Activated CD4-positive, alpha-beta T cell treated with anti-CD3 and anti-CD28 coated beads, Interleukin-2, amount 10 ng/mL, durations not matched to agents 24 days and 14 days (primary cell): ENCODE measurements at regions not wholly inside any gene's neighbourhood (a gene's known extent, or its start where the extent isn't known, plus 50 kb on each side); places are given as distances from the start of the nearest gene placed in this dataset.

ENCODE experiments used
- DNase-seq: peaks from one replicate; pipeline ENCODE4 v3.0.0; 2022
- H3K27ac Mint-ChIP-seq: one replicate; pipeline ENCODE4 v1.8.0; 2022; ENCODE audit warnings: mild to moderate bottlenecking, mixed read lengths
- H3K27me3 Mint-ChIP-seq: one replicate; pipeline ENCODE4 v1.8.0; 2022; ENCODE audit warnings: mixed read lengths
- H3K36me3 Mint-ChIP-seq: one replicate; pipeline ENCODE4 v1.8.0; 2022; ENCODE audit warnings: low read depth, mild to moderate bottlenecking, mixed read lengths
- H3K4me1 Mint-ChIP-seq: one replicate; pipeline ENCODE4 v1.8.0; 2021; ENCODE audit warnings: mixed read lengths
- H3K4me3 Mint-ChIP-seq: one replicate; pipeline ENCODE4 v1.8.0; 2022; ENCODE audit warnings: mild to moderate bottlenecking, moderate library complexity, mixed read lengths
- H3K9me3 Mint-ChIP-seq: one replicate; pipeline ENCODE4 v1.8.0; 2021; ENCODE audit warnings: mixed read lengths
- intact Hi-C: fragments of 100-400 bp; cut with micrococcal nuclease; formaldehyde crosslinking; loops from one replicate; pipeline ENCODE4 v1.15.1; 2023

DNA sequence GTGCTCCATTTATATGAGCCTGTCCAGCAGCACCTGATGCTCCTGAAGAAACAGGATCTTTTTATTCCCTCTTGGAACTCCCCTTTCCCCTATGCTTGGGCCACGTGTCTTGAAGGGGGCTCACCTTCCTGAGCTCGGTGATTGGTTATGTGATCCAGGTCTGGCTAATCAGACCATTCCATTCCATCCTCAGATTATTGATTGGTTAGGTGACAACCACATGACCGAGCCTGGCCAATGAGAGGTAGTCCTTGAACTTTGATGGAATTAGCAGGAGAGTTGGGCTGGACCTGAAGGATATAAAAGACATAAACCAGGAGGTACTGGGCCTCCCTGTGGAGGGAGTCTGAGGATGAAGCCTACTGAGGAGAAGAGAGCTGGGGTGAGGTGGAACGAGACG is 216.6 kb upstream of the LHX5 start:
- Mint-ChIP-seq H3K4me3 (no peak overlapping the region), H3K4me1 (no peaks in the 10 kb centered on the region), H3K27me3 (no peaks in the 10 kb centered on the region), H3K36me3 (no peaks in the 10 kb centered on the region), H3K27ac (no peak overlapping the region), H3K9me3 (no peaks in the 10 kb centered on the region)
- DNase-seq = no peak
- intact Hi-C loops = no loop called here

DNA sequence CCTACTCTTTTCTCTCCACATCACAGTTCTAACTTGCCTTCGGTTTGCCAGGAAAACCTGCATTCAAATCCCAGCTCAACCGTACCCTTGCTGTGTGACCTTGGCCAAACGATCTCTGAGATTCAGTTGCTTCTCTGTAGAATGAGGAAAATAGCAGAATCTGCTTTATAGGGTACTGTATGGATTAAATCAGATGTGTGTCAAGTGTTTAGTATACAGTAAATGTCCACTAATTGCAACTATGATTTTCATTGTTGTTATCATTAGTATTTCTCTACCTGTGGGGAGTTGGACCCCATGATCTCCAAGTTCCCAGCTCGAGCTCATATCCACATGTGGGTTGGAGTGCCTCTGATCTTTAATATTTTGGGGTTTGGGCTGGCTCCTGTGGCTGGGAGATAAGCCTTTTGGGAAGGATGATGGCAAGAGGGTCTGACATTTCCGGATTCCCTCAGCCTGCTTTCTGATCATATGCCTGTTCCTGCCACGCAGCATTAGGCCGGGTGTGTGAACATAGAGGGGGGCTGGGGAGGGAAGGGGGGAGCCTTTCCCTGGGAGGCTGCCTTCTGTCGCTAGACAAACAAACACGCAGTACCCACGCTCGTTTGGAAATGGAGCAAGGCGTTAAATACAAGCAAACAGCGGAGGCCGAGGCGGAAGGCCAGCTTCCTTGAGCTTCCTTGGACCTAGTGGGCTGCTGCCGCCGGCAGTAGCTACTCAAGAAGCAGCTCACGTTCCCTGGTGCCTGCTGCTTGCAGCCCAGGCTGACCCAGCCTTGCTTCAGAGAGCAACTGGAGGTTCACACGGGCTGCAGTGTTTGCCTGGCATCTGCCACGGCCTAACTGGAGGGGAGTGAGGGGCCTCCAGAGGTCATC is 213.5 kb upstream of the LHX5 start:
- Mint-ChIP-seq H3K4me1 (no peaks in the 10 kb centered on the region), H3K4me3 (no peak overlapping the region), H3K27me3 (no peaks in the 10 kb centered on the region), H3K27ac (no peak overlapping the region), H3K36me3 (no peaks in the 10 kb centered on the region), H3K9me3 (no peaks in the 10 kb centered on the region)
- no peak for DNase-seq
- intact Hi-C loops = no loop called here

DNA sequence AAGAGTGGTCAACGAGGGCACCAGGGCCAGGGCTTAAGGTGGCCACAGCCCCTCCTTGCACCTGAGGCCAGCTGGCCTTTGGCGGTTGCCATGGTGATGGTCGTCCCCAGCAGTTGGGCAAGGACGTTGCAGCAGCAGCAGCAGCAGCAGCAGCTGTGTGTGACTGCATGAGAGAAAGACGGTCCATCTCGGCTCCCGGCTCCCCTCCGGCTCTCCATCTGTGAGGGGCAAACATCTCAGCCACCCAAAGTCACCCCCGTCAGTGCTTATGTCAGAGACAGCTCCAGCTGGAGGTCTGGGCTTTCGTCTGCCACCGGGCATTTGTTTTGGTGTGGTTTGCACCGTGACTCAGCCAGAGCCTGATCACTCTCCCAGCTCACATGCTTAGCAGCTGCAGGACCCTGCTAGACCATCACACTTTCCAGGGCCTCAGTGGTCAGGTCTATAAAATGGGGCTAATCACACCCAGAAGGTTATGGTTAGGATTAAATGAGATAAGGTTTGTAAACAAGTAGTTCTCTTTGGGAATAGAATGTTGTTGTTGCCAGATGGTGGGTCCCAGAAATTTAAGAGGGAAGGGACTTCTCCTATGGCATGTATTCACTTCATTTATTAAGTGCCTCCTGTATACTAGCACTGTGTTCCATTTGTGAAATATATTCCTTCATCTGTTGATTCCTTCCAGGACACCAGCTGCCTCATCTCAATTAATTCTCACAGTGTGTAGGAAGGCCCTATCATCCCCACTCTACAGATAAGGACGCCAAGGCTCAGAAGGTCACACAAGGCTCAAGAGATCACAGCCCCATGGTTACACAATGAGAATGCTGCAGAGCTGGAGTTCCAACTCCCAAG is 212.6 kb upstream of the LHX5 start:
- H3K27ac Mint-ChIP-seq = no peak overlapping the region
- no peak overlapping the region for H3K4me3 Mint-ChIP-seq
- no peaks in the 10 kb centered on the region for H3K9me3 Mint-ChIP-seq
- DNase-seq = no peak
- no peaks in the 10 kb centered on the region for H3K36me3 Mint-ChIP-seq
- no peaks in the 10 kb centered on the region for H3K27me3 Mint-ChIP-seq
- intact Hi-C loops = no loop called here
- no peaks in the 10 kb centered on the region for H3K4me1 Mint-ChIP-seq

DNA sequence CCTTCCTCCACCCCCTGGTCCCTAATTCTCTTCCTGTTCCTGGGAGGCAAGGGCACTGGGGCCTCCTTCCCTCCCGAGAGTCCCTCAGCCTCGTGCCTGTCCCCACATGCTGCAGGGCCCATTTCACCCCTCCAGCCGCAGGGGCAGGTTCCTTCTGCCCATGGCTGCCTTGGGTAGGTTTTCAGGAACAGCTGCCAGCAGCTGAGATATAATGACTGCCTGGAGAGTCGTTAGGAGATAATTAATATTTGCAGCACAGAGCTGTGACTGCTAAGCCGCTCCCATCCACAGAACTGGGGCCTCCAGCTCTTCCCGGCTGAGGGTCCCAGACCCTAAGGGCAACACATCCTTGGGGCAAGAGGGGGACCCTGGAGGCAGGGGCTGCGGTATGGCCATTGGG is 211.9 kb upstream of the LHX5 start:
- no peak overlapping the region for H3K4me3 Mint-ChIP-seq
- H3K4me1 Mint-ChIP-seq = no peaks in the 10 kb centered on the region
- H3K27ac Mint-ChIP-seq = no peak overlapping the region
- DNase-seq = no peak
- H3K27me3 Mint-ChIP-seq = no peaks in the 10 kb centered on the region
- no peaks in the 10 kb centered on the region for H3K36me3 Mint-ChIP-seq
- intact Hi-C loops = no loop called here
- H3K9me3 Mint-ChIP-seq = no peaks in the 10 kb centered on the region

DNA sequence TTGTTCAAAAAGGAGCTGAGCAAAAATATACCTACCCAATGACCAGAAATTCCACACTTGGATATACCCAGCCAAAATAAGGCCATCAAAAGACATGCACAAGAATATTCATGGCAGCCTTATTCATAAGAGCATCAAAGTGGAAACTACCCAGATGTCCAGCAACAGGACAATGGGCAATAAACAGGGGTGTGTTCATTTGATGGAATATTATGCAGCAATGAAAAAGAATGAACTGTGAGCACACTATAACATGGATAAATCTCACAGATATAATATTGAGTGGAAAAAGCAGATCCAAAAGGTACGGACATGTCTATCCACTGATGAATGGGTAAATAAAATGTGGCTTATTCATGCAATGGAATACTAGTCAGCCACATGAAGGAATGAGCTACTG is 209.2 kb upstream of the LHX5 start:
- Mint-ChIP-seq H3K27ac (no peak overlapping the region), H3K4me3 (no peak overlapping the region), H3K4me1 (no peaks in the 10 kb centered on the region)

DNA sequence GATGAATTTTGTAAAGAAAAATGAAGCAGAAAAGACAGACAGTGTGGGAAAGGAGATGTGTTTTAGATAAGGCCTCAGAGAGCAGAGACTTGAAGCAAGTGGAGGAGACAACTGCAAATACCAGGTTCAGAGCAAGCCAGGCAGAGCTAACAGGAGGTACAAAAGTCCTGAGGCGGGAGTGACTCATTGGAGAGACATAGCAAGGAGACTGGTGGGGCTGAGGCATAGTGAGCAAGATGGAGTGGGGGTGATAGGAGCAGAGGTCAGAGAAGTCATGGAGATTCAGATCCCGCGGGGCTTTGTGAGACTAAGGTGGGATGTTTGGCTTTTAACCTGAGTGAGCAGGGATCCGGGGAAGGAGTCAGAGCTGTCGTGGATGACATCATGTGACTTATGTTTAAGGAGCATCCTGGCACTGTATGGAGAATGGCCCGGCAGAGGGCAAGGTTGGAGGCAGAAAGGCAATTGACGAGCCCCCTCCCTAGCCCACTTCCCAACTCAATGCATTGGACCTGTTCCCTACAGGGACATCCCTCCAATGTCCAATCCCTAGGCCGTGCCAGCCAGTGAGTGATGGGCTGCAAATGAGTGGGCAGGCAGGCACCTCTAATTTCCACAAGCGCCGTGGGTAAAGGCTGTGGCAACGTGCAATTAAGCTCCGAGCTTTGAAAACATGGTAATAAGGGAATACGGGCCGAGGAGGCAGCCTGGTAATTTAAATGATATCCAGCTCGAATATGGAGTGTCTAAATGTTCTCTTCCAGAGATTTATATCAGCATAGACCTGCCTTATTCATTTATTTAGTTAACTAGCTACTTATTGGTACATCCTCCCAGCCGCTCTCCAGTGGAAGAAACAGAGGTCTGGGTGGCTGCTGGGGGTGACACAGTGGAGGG is 206.8 kb upstream of the LHX5 start:
- no peaks in the 10 kb centered on the region for H3K4me1 Mint-ChIP-seq
- no peak for DNase-seq
- no peaks in the 10 kb centered on the region for H3K27me3 Mint-ChIP-seq
- no peaks in the 10 kb centered on the region for H3K9me3 Mint-ChIP-seq
- H3K36me3 Mint-ChIP-seq = no peaks in the 10 kb centered on the region
- no peak overlapping the region for H3K27ac Mint-ChIP-seq
- H3K4me3 Mint-ChIP-seq = no peak overlapping the region
- intact Hi-C loops = no loop called here

More for the DNA sequence above, 209.2 kb upstream of the LHX5 start:
- H3K27me3 Mint-ChIP-seq = no peaks in the 10 kb centered on the region
- H3K9me3 Mint-ChIP-seq = no peaks in the 10 kb centered on the region
- DNase-seq = no peak
- H3K36me3 Mint-ChIP-seq = no peaks in the 10 kb centered on the region
- intact Hi-C loops = no loop called here

DNA sequence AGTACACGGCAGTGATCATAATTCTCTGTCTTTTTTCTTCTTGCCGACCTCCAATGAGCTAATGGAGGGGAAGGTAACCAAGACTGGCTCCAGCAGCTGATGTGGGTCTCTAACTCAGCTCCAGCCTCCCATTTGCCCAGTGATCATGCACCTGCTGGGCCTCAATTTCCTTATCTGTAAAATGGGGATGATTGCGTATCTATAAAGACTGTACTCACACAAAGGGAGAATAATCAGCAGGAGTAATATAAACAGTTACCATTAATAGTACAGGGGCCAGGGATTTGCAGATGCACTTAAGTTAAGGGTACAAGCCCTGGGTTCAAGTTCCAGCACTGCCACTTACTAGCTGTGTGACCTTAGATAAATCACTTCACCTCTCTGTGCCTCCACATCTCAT is 204.9 kb upstream of the LHX5 start:
- H3K4me3 Mint-ChIP-seq = no peak overlapping the region
- H3K27me3 Mint-ChIP-seq = peaks cover under 1% of the 10 kb centered on the region
- no peak for DNase-seq
- intact Hi-C loops = no loop called here
- H3K4me1 Mint-ChIP-seq = no peaks in the 10 kb centered on the region
- H3K9me3 Mint-ChIP-seq = no peaks in the 10 kb centered on the region
- no peaks in the 10 kb centered on the region for H3K36me3 Mint-ChIP-seq
- no peak overlapping the region for H3K27ac Mint-ChIP-seq

DNA sequence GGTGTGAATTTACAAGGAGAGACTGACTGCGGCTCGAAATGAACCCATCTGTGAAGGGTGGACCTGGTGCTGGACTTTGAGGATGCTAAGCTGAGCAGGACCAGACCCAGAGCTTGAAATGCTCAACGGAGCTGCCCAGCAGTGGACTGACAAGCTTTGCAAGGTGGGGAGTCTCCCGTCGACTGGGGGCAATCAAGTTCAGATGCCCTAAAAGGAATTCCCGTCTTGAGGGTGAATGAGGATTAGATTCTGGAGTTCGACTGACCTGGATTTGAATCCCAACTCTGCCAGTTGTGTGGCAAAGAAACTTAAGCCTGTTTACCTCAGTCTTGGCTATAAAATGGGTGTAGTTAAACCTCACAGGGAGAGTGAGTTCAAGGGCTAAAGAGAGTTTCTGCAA is 204.4 kb upstream of the LHX5 start:
- no peaks in the 10 kb centered on the region for H3K36me3 Mint-ChIP-seq
- no peak overlapping the region for H3K4me3 Mint-ChIP-seq
- intact Hi-C loops = no loop called here
- no peaks in the 10 kb centered on the region for H3K9me3 Mint-ChIP-seq
- H3K27me3 Mint-ChIP-seq = peaks cover 3% of the 10 kb centered on the region
- H3K4me1 Mint-ChIP-seq = no peaks in the 10 kb centered on the region
- no peak overlapping the region for H3K27ac Mint-ChIP-seq
- DNase-seq = no peak

DNA sequence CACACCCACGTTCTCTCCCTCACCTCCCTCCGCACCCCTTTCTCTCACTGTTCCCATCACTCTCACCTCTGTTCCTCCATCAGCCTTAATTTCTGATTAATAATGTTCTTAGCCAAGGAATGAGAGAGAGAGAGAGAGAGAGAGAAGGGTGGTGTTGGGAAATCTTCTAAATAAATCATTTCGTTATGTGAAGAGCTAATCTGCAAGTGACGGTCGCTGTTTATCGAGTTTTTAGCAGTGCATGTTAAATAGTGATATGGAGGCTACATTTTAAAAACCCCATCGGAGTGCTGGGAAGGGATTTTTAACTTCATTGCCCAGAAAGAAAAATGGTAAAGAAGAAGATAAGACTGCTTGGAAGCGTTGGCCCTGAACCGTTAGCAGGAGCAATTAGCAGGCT is 203.3 kb upstream of the LHX5 start:
- H3K4me3 Mint-ChIP-seq = no peak overlapping the region
- H3K27me3 Mint-ChIP-seq = peaks cover 9% of the 10 kb centered on the region
- no peak overlapping the region for H3K27ac Mint-ChIP-seq
- no peaks in the 10 kb centered on the region for H3K36me3 Mint-ChIP-seq
- no peak for DNase-seq
- H3K9me3 Mint-ChIP-seq = no peaks in the 10 kb centered on the region
- intact Hi-C loops = no loop called here
- no peaks in the 10 kb centered on the region for H3K4me1 Mint-ChIP-seq

DNA sequence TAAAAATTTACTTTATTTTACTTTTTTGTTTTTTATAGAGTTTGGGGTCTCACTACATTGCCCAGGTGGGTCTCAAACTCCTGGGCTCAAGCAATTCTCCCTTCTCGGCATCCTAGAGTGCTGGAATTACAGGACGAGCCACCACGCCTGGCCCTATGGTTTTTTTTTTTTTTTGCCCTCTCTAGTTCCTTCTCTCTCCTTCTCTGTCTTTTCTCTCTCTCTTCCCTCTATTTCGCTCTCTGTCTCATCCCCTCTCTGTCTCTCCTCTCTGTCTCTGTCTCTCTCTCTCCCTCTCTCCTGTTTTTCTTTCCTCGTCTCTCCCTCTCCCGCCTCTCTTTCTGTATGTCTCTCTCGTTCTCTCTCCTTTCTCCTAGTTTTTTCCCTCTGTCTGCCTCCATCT is 202.6 kb upstream of the LHX5 start:
- H3K36me3 Mint-ChIP-seq = no peaks in the 10 kb centered on the region
- H3K27ac Mint-ChIP-seq = no peak overlapping the region
- H3K4me1 Mint-ChIP-seq = no peaks in the 10 kb centered on the region
- DNase-seq = no peak
- intact Hi-C loops = no loop called here
- peaks cover 16% of the 10 kb centered on the region for H3K27me3 Mint-ChIP-seq
- no peak overlapping the region for H3K4me3 Mint-ChIP-seq
- no peaks in the 10 kb centered on the region for H3K9me3 Mint-ChIP-seq

DNA sequence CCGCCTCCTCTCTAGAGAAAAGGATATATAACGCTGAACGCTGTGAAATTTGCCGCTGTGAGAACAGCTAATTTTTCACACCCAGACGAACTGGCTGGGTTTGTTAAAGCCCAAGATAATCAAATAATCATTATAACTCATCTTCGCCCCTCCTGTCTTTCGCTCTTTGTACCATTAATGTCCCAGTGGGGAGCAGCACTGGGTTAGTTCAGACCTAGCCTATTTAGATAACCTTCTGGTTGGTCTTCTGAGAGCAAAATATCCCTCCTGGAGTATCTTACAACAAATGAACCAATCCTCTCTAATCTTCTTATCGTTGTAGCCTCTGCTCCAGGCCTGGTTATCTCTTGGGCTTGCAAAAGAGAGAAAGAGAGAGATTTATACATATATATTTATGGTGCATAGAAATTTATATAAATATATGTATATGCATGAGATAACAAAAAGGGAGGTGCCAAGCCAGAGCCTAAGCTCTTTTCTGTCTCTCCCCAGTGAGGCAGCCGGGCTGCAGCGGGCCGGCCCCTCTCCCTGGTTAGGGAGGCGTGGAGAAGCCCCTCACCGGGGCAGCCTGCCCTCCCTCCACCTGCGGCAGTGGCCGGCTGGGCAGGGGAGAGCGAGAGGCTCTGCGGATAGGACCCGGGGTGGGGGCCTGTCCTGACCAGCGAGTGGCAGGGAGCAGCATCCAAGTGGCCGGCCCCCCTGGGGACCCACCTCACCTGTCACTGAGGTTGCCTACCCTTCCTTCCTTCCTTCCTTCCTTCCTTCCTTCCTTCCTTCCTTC is 202.0 kb upstream of the LHX5 start:
- no peak overlapping the region for H3K27ac Mint-ChIP-seq
- intact Hi-C loops = no loop called here
- no peak overlapping the region for H3K4me3 Mint-ChIP-seq
- DNase-seq = no peak
- no peaks in the 10 kb centered on the region for H3K36me3 Mint-ChIP-seq
- H3K9me3 Mint-ChIP-seq = no peaks in the 10 kb centered on the region
- no peaks in the 10 kb centered on the region for H3K4me1 Mint-ChIP-seq
- peaks cover 16% of the 10 kb centered on the region for H3K27me3 Mint-ChIP-seq

DNA sequence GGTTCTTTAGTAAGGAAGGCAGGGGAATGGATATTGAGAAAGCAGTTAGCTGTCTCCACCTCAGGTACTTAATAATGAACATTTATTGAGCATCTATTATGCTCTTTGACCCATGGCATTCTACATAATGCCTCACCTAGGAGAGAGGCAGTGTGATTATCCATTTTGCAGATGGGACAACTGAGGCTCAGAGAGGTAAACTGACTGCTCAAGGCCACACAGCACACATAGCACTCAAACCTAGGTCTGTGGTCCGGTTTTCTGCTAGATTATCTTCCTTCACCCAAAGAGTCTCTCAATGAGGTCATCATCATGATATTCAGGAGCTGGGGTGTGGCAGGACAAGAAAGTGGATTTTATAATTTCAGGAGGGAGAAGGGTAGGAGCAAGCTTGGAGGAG is 199.1 kb upstream of the LHX5 start:
- intact Hi-C loops = no loop called here
- H3K27ac Mint-ChIP-seq = no peak overlapping the region
- no peaks in the 10 kb centered on the region for H3K4me1 Mint-ChIP-seq
- no peak for DNase-seq
- no peaks in the 10 kb centered on the region for H3K9me3 Mint-ChIP-seq
- H3K36me3 Mint-ChIP-seq = no peaks in the 10 kb centered on the region
- H3K27me3 Mint-ChIP-seq = peaks cover 19% of the 10 kb centered on the region
- no peak overlapping the region for H3K4me3 Mint-ChIP-seq

DNA sequence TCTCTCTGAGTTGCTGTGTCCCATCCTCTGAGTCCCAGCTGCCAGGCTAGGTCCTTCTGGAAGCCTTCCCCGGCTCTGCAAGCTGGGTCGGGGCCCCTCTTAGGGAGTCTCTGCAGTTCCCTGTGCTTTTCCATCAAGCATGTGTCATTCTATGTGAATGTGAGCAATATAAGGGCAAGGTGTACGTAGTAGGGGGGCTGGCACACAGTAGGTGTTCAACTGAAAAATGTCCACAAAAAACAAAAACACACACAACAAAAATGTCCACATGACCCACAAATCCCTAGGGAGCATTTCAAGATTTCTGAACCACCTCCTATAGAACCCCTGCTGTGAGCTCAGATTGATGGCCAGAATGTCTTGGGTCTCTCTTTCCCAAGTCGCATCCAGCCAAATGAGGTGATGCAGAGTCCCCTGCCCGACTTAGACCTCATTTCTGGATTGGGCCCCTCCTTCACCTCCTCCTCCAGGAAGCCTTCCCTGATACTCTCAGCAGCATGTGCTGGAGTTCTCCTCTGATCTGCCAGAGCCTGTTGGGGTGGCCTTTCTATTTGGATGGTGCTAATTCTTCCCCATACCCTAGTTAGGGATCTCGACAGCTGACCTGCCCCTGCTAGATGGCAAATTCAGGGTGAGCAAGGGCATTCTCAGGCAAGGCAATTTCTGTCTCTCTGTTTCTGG is 196.1 kb upstream of the LHX5 start:
- intact Hi-C loops = no loop called here
- no peak overlapping the region for H3K27ac Mint-ChIP-seq
- H3K36me3 Mint-ChIP-seq = no peaks in the 10 kb centered on the region
- DNase-seq = no peak
- H3K4me1 Mint-ChIP-seq = no peaks in the 10 kb centered on the region
- H3K4me3 Mint-ChIP-seq = no peak overlapping the region
- H3K9me3 Mint-ChIP-seq = no peaks in the 10 kb centered on the region
- peaks cover 19% of the 10 kb centered on the region for H3K27me3 Mint-ChIP-seq
